Type B pancreatic cell (in vitro differentiated cells): ENCODE measurements at regions not wholly inside any gene's neighbourhood (a gene's known extent, or its start where the extent isn't known, plus 50 kb on each side); places are given as distances from the start of the nearest gene placed in this dataset.

Experiments
- DNase-seq: peaks from one replicate; pipeline ENCODE4 v3.0.0; 2021; ENCODE audit warnings: mixed read lengths; ENCODE audit not compliant: unreplicated experiment; ENCODE audit errors: extremely low spot score
- H3K27ac Mint-ChIP-seq: 2 replicates; pipeline ENCODE4 v1.8.0; 2021; ENCODE audit warnings: mild to moderate bottlenecking, mixed read lengths
- H3K27me3 Mint-ChIP-seq: 2 replicates; pipeline ENCODE4 v1.8.0; 2021; ENCODE audit warnings: mixed read lengths
- H3K36me3 Mint-ChIP-seq: 2 replicates; pipeline ENCODE4 v1.8.0; 2021; ENCODE audit warnings: mixed read lengths
- H3K4me1 Mint-ChIP-seq: one replicate; pipeline ENCODE4 v1.8.0; 2021; ENCODE audit warnings: mixed read lengths; ENCODE audit not compliant: unreplicated experiment
- H3K4me3 Mint-ChIP-seq: 2 replicates; pipeline ENCODE4 v1.8.0; 2021; ENCODE audit warnings: mild to moderate bottlenecking, mixed read lengths
- H3K9me3 Mint-ChIP-seq: 2 replicates; pipeline ENCODE4 v1.8.0; 2021; ENCODE audit warnings: mixed read lengths
- CTCF ChIP-seq: fragments of 200-600 bp; sonication (generic); conservative IDR thresholded peaks from 2 replicates; pipeline ENCODE4 v1.5.0; 2021; ENCODE audit warnings: antibody characterized with exemption, mild to moderate bottlenecking

- Mint-ChIP-seq H3K36me3 (no peaks in the 10 kb centered on the region), H3K4me3 (no peak overlapping the region), H3K27ac (no peak overlapping the region), H3K27me3 (peaks cover 7% of the 10 kb centered on the region), H3K4me1 (peaks cover 12% of the 10 kb centered on the region), H3K9me3 (peaks cover 4% of the 10 kb centered on the region)
- TF ChIP-seq CTCF: no peak
- DNase-seq: no peak
These were observed 459.1 kb upstream of the JAG1 start for GRCh38 chr20:11132819-11133415.

- no peak for DNase-seq
- TF ChIP-seq CTCF: no peak
- Mint-ChIP-seq H3K27me3 (peaks cover 7% of the 10 kb centered on the region), H3K9me3 (peaks cover 4% of the 10 kb centered on the region), H3K4me3 (no peak overlapping the region), H3K36me3 (no peaks in the 10 kb centered on the region), H3K4me1 (peaks cover 12% of the 10 kb centered on the region), H3K27ac (no peak overlapping the region)
These were observed 462.9 kb upstream of the JAG1 start for GRCh38 chr20:11136691-11137090.

- H3K36me3 Mint-ChIP-seq: no peaks in the 10 kb centered on the region
- no peak for DNase-seq
- peaks cover 4% of the 10 kb centered on the region for H3K9me3 Mint-ChIP-seq
- H3K4me1 Mint-ChIP-seq: peaks cover 12% of the 10 kb centered on the region
- no peak overlapping the region for H3K4me3 Mint-ChIP-seq
- no peak overlapping the region for H3K27ac Mint-ChIP-seq
- TF ChIP-seq CTCF: no peak
- peaks cover 11% of the 10 kb centered on the region for H3K27me3 Mint-ChIP-seq
These were observed 463.9 kb upstream of the JAG1 start for GRCh38 chr20:11137688-11138087.

GRCh38 chr20:11140359-11140758 is 466.6 kb upstream of the JAG1 start:
- Mint-ChIP-seq H3K36me3 (no peaks in the 10 kb centered on the region), H3K9me3 (no peaks in the 10 kb centered on the region), H3K4me3 (no peak overlapping the region), H3K27ac (no peak overlapping the region), H3K27me3 (peaks cover 12% of the 10 kb centered on the region), H3K4me1 (peaks cover 6% of the 10 kb centered on the region)
- no peak for DNase-seq
- no peak for TF ChIP-seq CTCF

GRCh38 chr20:11143481-11143880 is 469.7 kb upstream of the JAG1 start:
- no peaks in the 10 kb centered on the region for H3K9me3 Mint-ChIP-seq
- no peak overlapping the region for H3K27ac Mint-ChIP-seq
- H3K4me3 Mint-ChIP-seq: no peak overlapping the region
- no peak for TF ChIP-seq CTCF
- peaks cover 12% of the 10 kb centered on the region for H3K27me3 Mint-ChIP-seq
- H3K4me1 Mint-ChIP-seq: no peaks in the 10 kb centered on the region
- no peaks in the 10 kb centered on the region for H3K36me3 Mint-ChIP-seq
- DNase-seq: no peak
